ENCODE measurements at regions not wholly inside any gene's neighbourhood (a gene's known extent, or its start where the extent isn't known, plus 50 kb on each side); places are given as distances from the start of the nearest gene placed in this dataset.

- no peak for TF ChIP-seq CTCF (IDR thresholded peaks at IDR 0.05)
Observed at GRCh38 chr14:87815121-87815520, 177.9 kb downstream of the GALC start.

- no peak for TF ChIP-seq CTCF (IDR thresholded peaks at IDR 0.05)
Observed at GRCh38 chr14:87813686-87814085, 179.3 kb downstream of the GALC start.

- no peak for TF ChIP-seq CTCF (IDR thresholded peaks at IDR 0.05)
Observed at GRCh38 chr14:87813211-87813610, 179.8 kb downstream of the GALC start.

GRCh38 chr14:87811246-87811645 lies 181.7 kb downstream of the GALC start:
- no peak for TF ChIP-seq CTCF (IDR thresholded peaks at IDR 0.05)

- TF ChIP-seq CTCF (IDR thresholded peaks at IDR 0.05): no peak
Observed at GRCh38 chr14:87810711-87811110, 182.3 kb downstream of the GALC start.

GRCh38 chr14:87809261-87809660 lies 183.7 kb downstream of the GALC start:
- TF ChIP-seq CTCF (IDR thresholded peaks at IDR 0.05): no peak

GRCh38 chr14:87805315-87805723 lies 187.7 kb downstream of the GALC start:
- TF ChIP-seq CTCF (IDR thresholded peaks at IDR 0.05): peak; percentile 64

GRCh38 chr14:87800216-87800615 lies 192.8 kb downstream of the GALC start:
- no peak for TF ChIP-seq CTCF (IDR thresholded peaks at IDR 0.05)

All from LNCAP (cell line).